B cell (primary cell): ENCODE measurements at regions not wholly inside any gene's neighbourhood (a gene's known extent, or its start where the extent isn't known, plus 50 kb on each side); places are given as distances from the start of the nearest gene placed in this dataset.
"Not testable (repeated sequence)": the region's sequence is repeated elsewhere in the genome, so short reads cannot be mapped to it uniquely, and the experiment has no call there.

Experiments used
- ATAC-seq: fragments of 200-7000 bp; cut with Tn5 transposase; one replicate; pipeline ENCODE4 v1.10.0; 2021; ENCODE audit warnings: low read depth, mild to moderate bottlenecking, moderate number of reproducible peaks, moderate library complexity
- CTCF ChIA-PET: fragments of 350-600 bp; sonication (Branson Sonifier 250); formaldehyde crosslinking; loops from one replicate; lab custom pipeline; 2021; ENCODE audit warnings: antibody characterized with exemption, inconsistent platforms; lab: Charles Lee
- POLR2A ChIA-PET: fragments of 350-600 bp; sonication (Branson Sonifier 250); formaldehyde crosslinking; loops from one replicate; lab custom pipeline; 2021; ENCODE audit warnings: antibody characterized with exemption; lab: Charles Lee
- DNase-seq: peaks from one replicate; pipeline ENCODE4 v3.0.0; 2013
- H2AFZ ChIP-seq: 2 replicates; pipeline ENCODE4 v1.6.1; 2012; ENCODE audit warnings: mild to moderate bottlenecking, low read depth, low read length; ENCODE audit not compliant: insufficient read depth, poor library complexity, severe bottlenecking
- H3K27ac ChIP-seq, 2 donors: 1 replicate in 1 of 2; 2 replicates in 1 of 2; pipeline ENCODE4 v1.5.1; 2012 to 2013; ENCODE audit warnings: low read length in 2 of 2, mild to moderate bottlenecking in 2 of 2, moderate library complexity in 1 of 2
- H3K27me3 ChIP-seq, 4 experiments: fragments of 200-600 bp in 1 of 4; sonication (generic) in 1 of 4; replicated peaks in 1 of 4; 1 replicate in 2 of 4; 2 replicates in 2 of 4; pipeline versions ENCODE4 v1.6.1 to v1.7.0; 2013 to 2016; ENCODE audit warnings: low read length in 3 of 4, mild to moderate bottlenecking in 2 of 4, mixed read lengths in 1 of 4, moderate library complexity in 1 of 4; ENCODE audit not compliant: insufficient read depth in 4 of 4, control insufficient read depth in 3 of 4; ENCODE audit errors: control extremely low read depth in 1 of 4
- H3K36me3 ChIP-seq, 2 experiments: replicated peaks in 1 of 2; 1 replicate in 1 of 2; 2 replicates in 1 of 2; pipeline versions ENCODE4 v1.6.1 to v1.7.1; 2013; ENCODE audit warnings: low read length in 1 of 2; ENCODE audit not compliant: insufficient read depth in 2 of 2, control insufficient read depth in 1 of 2; ENCODE audit errors: control extremely low read depth in 1 of 2, extremely low read depth in 1 of 2
- H3K4me1 ChIP-seq, 2 donors: fragments of 200-600 bp in 1 of 2; sonication (generic) in 1 of 2; 1 replicate in 1 of 2; 2 replicates in 1 of 2; pipeline versions ENCODE4 v1.5.1 to v1.6.1; 2013 to 2017; ENCODE audit warnings: low read length in 2 of 2; ENCODE audit not compliant: control insufficient read depth in 2 of 2, insufficient read depth in 2 of 2
- H3K4me2 ChIP-seq: replicated peaks from 2 replicates; pipeline ENCODE3; 2012; ENCODE audit warnings: mild to moderate bottlenecking, low read depth, low read length; ENCODE audit not compliant: poor library complexity, severe bottlenecking
- H3K4me3 ChIP-seq, 5 experiments: fragments of 200-600 bp in 1 of 5; sonication (generic) in 1 of 5; 1 replicate in 3 of 5; 2 replicates in 2 of 5; pipeline versions ENCODE4 v1.5.1 to v1.7.0; 2011 to 2016; ENCODE audit warnings: low read length in 4 of 5, mild to moderate bottlenecking in 4 of 5, low read depth in 2 of 5, control low read depth in 1 of 5, moderate library complexity in 1 of 5; ENCODE audit not compliant: insufficient read depth in 1 of 5; ENCODE audit errors: control extremely low read depth in 1 of 5, extremely low read depth in 1 of 5
- H3K79me2 ChIP-seq: fragments of 200-600 bp; sonication (generic); one replicate; pipeline ENCODE4 v1.6.0; 2016; ENCODE audit warnings: low read length; ENCODE audit not compliant: control insufficient read depth, insufficient read depth
- H3K9ac ChIP-seq: fragments of 200-600 bp; sonication (generic); 2 replicates; pipeline ENCODE4 v1.6.1; 2017; ENCODE audit warnings: mild to moderate bottlenecking, low read length, moderate library complexity
- H3K9me3 ChIP-seq, 3 donors: one replicate each; pipeline versions ENCODE4 v1.6.1 to v1.7.1; 2013; ENCODE audit warnings: low read length in 2 of 3; ENCODE audit not compliant: control insufficient read depth in 2 of 3, insufficient read depth in 1 of 3; ENCODE audit errors: control extremely low read depth in 1 of 3
- H4K20me1 ChIP-seq: 2 replicates; pipeline ENCODE4 v1.6.0; 2012; ENCODE audit warnings: mild to moderate bottlenecking, low read length; ENCODE audit not compliant: insufficient read depth, control insufficient read depth, poor library complexity, severe bottlenecking
- H3K27ac Mint-ChIP-seq: one replicate; pipeline ENCODE4 v1.8.0; 2021; ENCODE audit warnings: mixed read lengths
- H3K27me3 Mint-ChIP-seq: one replicate; pipeline ENCODE4 v1.8.0; 2021; ENCODE audit warnings: mixed read lengths
- H3K4me1 Mint-ChIP-seq: one replicate; pipeline ENCODE4 v1.8.0; 2021; ENCODE audit warnings: mixed read lengths
- H3K4me3 Mint-ChIP-seq: one replicate; pipeline ENCODE4 v1.8.0; 2021; ENCODE audit warnings: mixed read lengths
- H3K9me3 Mint-ChIP-seq: one replicate; pipeline ENCODE4 v1.8.0; 2022; ENCODE audit warnings: mixed read lengths; ENCODE audit not compliant: insufficient read depth
- CTCF ChIP-seq: fragments of 200-600 bp; IDR thresholded peaks from one replicate; pipeline ENCODE4 v1.8.0; 2022; ENCODE audit warnings: antibody characterized with exemption, mild to moderate bottlenecking
- EZH2 ChIP-seq: IDR thresholded peaks from 2 replicates; pipeline ENCODE4 v1.6.1; 2012; ENCODE audit warnings: borderline replicate concordance, low read depth, mild to moderate bottlenecking, moderate library complexity, low read length; ENCODE audit not compliant: insufficient read depth, poor library complexity, severe bottlenecking
- whole genome bisulfite sequencing: methylation state at CpG from one replicate; pipeline ENCODE4 v1.1.5; 2013; ENCODE audit warnings: missing lambda C conversion rate; ENCODE audit not compliant: insufficient coverage; 5-methylcytosine and 5-hydroxymethylcytosine counted together
- intact Hi-C: fragments of 100-400 bp; cut with micrococcal nuclease; formaldehyde crosslinking; loops from one replicate; pipeline ENCODE4 v1.10.0; 2022

DNA sequence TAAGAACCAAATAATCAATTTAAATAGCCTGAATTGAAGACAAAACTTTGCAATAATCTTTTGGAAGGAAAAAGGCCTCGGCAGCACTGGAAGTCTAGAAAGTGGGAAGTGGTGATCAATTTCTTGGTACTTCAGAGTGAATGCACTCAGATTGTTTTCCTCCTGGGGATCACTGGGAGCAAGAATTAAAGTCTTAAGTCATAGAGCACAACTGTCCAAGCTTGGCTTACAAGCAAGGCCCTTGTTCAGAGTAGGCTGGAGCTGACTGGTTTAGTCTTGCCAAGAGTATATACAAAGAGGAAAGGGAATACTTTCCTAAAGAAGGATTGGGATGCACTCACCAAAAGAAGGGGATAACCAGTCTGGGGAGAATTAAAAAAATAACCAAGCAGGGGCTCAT is 637.1 kb downstream of the CCSER2 start:
- CTCF ChIA-PET: interaction anchor here (1.2 kb wide), 1 partner anchor 9 kb away, joined by 3 read pairs; no protein-coding TSS in a partner anchor
- H3K4me1 Mint-ChIP-seq: no peaks in the 10 kb centered on the region
- Histone ChIP-seq H4K20me1 (no peaks in the 10 kb centered on the region), H3K9me3 (no peaks in the 10 kb centered on the region), H3K36me3 (no peaks in the 10 kb centered on the region), H3K4me2 (no peak overlapping the region), H2AFZ (no peak overlapping the region), H3K4me3 (no peak overlapping the region), H3K9ac (no peak overlapping the region), H3K4me1 (no peaks in the 10 kb centered on the region), H3K27ac (no peak overlapping the region), H3K79me2 (no peaks in the 10 kb centered on the region), H3K27me3 (no peaks in the 10 kb centered on the region)
- no peak for ATAC-seq
- H3K27ac Mint-ChIP-seq: no peak overlapping the region
- H3K27me3 Mint-ChIP-seq: no peaks in the 10 kb centered on the region
- no peak for DNase-seq
- no peak overlapping the region for H3K4me3 Mint-ChIP-seq
- POLR2A ChIA-PET: no interaction called here
- intact Hi-C loops: no loop called here
- no CpG with 5 or more reads among the region's 1 CpG for WGBS
- TF ChIP-seq CTCF (no peak), EZH2 (no peak)
- no peaks in the 10 kb centered on the region for H3K9me3 Mint-ChIP-seq

DNA sequence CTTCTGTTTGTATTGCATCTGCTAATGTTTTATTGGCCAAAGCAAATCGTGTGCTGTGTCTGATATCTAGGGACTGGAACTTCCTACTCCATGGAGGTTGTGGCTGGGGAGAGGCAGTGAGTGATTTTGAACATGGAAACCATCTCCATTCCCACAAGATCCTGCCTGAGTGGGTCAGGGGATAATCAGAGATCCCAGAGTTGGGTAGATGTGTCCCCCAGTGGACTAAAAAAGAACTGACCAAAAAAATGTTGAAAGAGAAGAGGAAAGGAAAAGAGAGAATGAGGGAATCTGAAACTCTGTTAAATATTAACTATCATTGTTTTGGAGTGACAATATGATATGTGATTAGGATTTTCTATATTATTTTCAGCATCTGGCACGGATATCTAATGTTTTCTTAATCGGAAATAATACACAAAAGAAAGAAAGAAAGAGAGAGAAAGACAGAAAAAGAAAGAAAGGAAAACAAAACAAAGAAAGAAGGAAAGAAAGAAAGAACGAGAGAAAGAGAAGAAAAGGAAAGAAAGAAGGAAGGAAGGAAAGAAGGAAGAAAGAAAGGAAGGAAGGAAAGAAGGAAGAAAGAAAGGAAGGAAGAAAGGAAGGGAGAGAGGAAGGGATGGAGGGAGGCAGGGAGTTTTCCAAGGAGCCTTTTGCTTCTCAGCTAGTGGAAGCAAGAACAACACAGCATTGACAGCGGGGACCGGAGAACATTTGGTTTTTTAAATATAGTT is 638.5 kb downstream of the CCSER2 start:
- ChIA-PET POLR2A (no interaction called here), CTCF (no interaction called here)
- Mint-ChIP-seq H3K9me3 (no peaks in the 10 kb centered on the region), H3K4me1 (no peaks in the 10 kb centered on the region), H3K27ac (no peak overlapping the region), H3K4me3 (no peak overlapping the region), H3K27me3 (no peaks in the 10 kb centered on the region)
- Histone ChIP-seq H3K9me3 (no peaks in the 10 kb centered on the region), H3K4me1 (no peaks in the 10 kb centered on the region), H3K4me3 (no peak overlapping the region), H3K4me2 (no peak overlapping the region), H3K9ac (no peak overlapping the region), H3K79me2 (no peaks in the 10 kb centered on the region), H3K27ac (no peak overlapping the region), H4K20me1 (no peaks in the 10 kb centered on the region), H3K36me3 (no peaks in the 10 kb centered on the region), H2AFZ (no peak overlapping the region), H3K27me3 (no peaks in the 10 kb centered on the region)
- intact Hi-C loops: no loop called here
- DNase-seq (no peak), ATAC-seq (no peak)
- TF ChIP-seq EZH2: no peak
- 45% methylated on average over 1 of the region's 6 CpGs for WGBS

DNA sequence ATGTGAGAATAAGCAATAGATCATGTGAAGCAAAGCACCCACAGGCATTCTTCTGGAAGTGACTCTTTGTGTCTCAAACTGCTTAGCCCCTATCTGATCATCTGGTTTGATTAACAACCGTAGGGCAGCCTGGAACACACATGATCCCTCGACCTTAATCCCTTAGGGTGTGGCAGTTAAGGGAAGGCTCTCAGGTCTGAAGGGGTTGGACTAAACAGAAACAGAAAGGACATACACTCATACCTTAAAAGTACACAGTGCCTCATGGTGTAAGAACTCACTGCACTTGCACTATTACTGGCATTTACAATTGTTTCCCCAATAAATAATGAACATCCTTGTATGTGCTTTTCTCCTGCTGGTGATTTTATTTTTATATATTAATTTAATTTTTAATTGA is 640.9 kb downstream of the CCSER2 start:
- H3K4me2 ChIP-seq, H3K27me3 Mint-ChIP-seq, H3K9me3 ChIP-seq, H3K9me3 Mint-ChIP-seq, H3K27me3 ChIP-seq, H3K4me3 Mint-ChIP-seq, H3K4me3 ChIP-seq, DNase-seq, H3K27ac Mint-ChIP-seq, H3K4me1 ChIP-seq, H3K9ac ChIP-seq, H3K36me3 ChIP-seq, intact Hi-C loops, H3K79me2 ChIP-seq, H3K27ac ChIP-seq, POLR2A ChIA-PET, CTCF ChIA-PET, H2AFZ ChIP-seq, H4K20me1 ChIP-seq, ATAC-seq, H3K4me1 Mint-ChIP-seq: not testable (repeated sequence)
- no CpG with 5 or more reads among the region's 2 CpGs for WGBS
